GM23248 (cell line): ENCODE measurements at regions not wholly inside any gene's neighbourhood (a gene's known extent, or its start where the extent isn't known, plus 50 kb on each side); places are given as distances from the start of the nearest gene placed in this dataset.

Experiments
- DNase-seq: peaks from one replicate; pipeline ENCODE4 v3.0.0-alpha.2; 2015
- H2AFZ ChIP-seq: fragments of 200-600 bp; sonication (generic); 2 replicates; pipeline ENCODE4 v1.6.1; 2016; ENCODE audit warnings: antibody characterized with exemption
- H3F3A ChIP-seq: fragments of 200-600 bp; sonication (generic); 2 replicates; pipeline ENCODE4 v1.6.1; 2016; ENCODE audit warnings: mild to moderate bottlenecking, antibody characterized with exemption, mixed run types; ENCODE audit not compliant: insufficient read depth
- H3K27ac ChIP-seq: fragments of 200-600 bp; sonication (generic); 2 replicates; pipeline ENCODE4 v1.5.1; 2016; ENCODE audit warnings: mild to moderate bottlenecking
- H3K27me3 ChIP-seq: fragments of 200-600 bp; sonication (generic); replicated peaks from 2 replicates; pipeline ENCODE4 v1.6.1; 2016; ENCODE audit warnings: mild to moderate bottlenecking; ENCODE audit not compliant: insufficient read depth
- H3K36me3 ChIP-seq: fragments of 200-600 bp; sonication (generic); 2 replicates; pipeline ENCODE4 v1.6.1; 2016; ENCODE audit warnings: low read depth, mild to moderate bottlenecking
- H3K4me1 ChIP-seq: fragments of 200-600 bp; sonication (generic); 2 replicates; pipeline ENCODE4 v1.6.1; 2016; ENCODE audit warnings: mild to moderate bottlenecking; ENCODE audit not compliant: insufficient read depth
- H3K4me2 ChIP-seq: fragments of 200-600 bp; sonication (generic); one replicate; pipeline ENCODE4 v1.6.1; 2016; ENCODE audit warnings: mild to moderate bottlenecking; ENCODE audit not compliant: unreplicated experiment
- H3K4me3 ChIP-seq: fragments of 200-600 bp; sonication (generic); 2 replicates; pipeline ENCODE4 v1.5.1; 2016; ENCODE audit warnings: mild to moderate bottlenecking
- H3K79me2 ChIP-seq: fragments of 200-600 bp; sonication (generic); 2 replicates; pipeline ENCODE4 v1.6.1; 2016; ENCODE audit warnings: mild to moderate bottlenecking; ENCODE audit not compliant: insufficient read depth
- H3K9ac ChIP-seq: fragments of 200-600 bp; sonication (generic); 2 replicates; pipeline ENCODE4 v1.6.1; 2016; ENCODE audit warnings: mild to moderate bottlenecking
- H3K9me2 ChIP-seq: fragments of 200-600 bp; sonication (generic); 2 replicates; pipeline ENCODE4 v1.6.1; 2016; ENCODE audit warnings: mixed run types, mild to moderate bottlenecking, moderate library complexity; ENCODE audit not compliant: insufficient read depth
- H3K9me3 ChIP-seq: fragments of 200-600 bp; sonication (generic); one replicate; pipeline ENCODE4 v1.6.1; 2017; ENCODE audit warnings: low read depth
- H4K20me1 ChIP-seq: fragments of 200-600 bp; sonication (generic); 2 replicates; pipeline ENCODE4 v1.6.0; 2016; ENCODE audit not compliant: insufficient read depth
- EZH2 ChIP-seq: fragments of 200-600 bp; sonication (generic); IDR thresholded peaks from 2 replicates; pipeline ENCODE4 v1.6.1; 2018; ENCODE audit warnings: antibody characterized with exemption, mild to moderate bottlenecking; ENCODE audit not compliant: insufficient read depth, poor library complexity, severe bottlenecking
- EZH2phosphoT487 ChIP-seq: fragments of 200-600 bp; sonication (generic); IDR thresholded peaks from 2 replicates; pipeline ENCODE4 v1.6.1; 2018; ENCODE audit warnings: antibody characterized with exemption, moderate library complexity, mild to moderate bottlenecking, low read depth; ENCODE audit not compliant: insufficient read depth
- WGBS, 2 experiments: methylation state at CpG; one replicate each; pipeline ENCODE4 v1.1.6; 2015 to 2017; ENCODE audit warnings: low lambda C conversion rate in 2 of 2, low coverage in 1 of 2; ENCODE audit errors: missing lambda C conversion rate in 2 of 2; 5-methylcytosine and 5-hydroxymethylcytosine counted together
- in situ Hi-C: fragments of 300-500 bp; cut with MboI; formaldehyde crosslinking; loops from 2 replicates; pipeline ENCODE4 v1.15.0; 2020

- Histone ChIP-seq H3K27me3 (no peaks in the 10 kb centered on the region), H3K9me3 (no peaks in the 10 kb centered on the region), H3K79me2 (no peaks in the 10 kb centered on the region), H4K20me1 (no peaks in the 10 kb centered on the region), H2AFZ (peak overlapping the region; percentile 28; the same call in 1 of the 2 replicates), H3K9me2 (no peaks in the 10 kb centered on the region), H3K9ac (no peak overlapping the region), H3F3A (peaks cover 4% of the 10 kb centered on the region; the same call in 1 of the 2 replicates), H3K27ac (peak overlapping the region; percentile 39), H3K4me2 (peak overlapping the region; percentile 59), H3K4me1 (peaks cover 12% of the 10 kb centered on the region), H3K4me3 (no peak overlapping the region), H3K36me3 (no peaks in the 10 kb centered on the region)
- in situ Hi-C loops, result no loop called here
- 4 to 10% methylated on average over 2 of the region's 2 CpGs for WGBS, 2 experiments
- DNase-seq, result peak; percentile 69
- TF ChIP-seq EZH2phosphoT487 (no peak), EZH2 (no peak)
These were observed 458.7 kb upstream of the HNRNPA3 start for GRCh38 chr2:176753752-176754474.

- no peaks in the 10 kb centered on the region for H3K9me2 ChIP-seq
- 52 to 59% methylated on average over 4 of the region's 4 CpGs for WGBS, 2 experiments
- H3K79me2 ChIP-seq, result no peaks in the 10 kb centered on the region
- H3K4me3 ChIP-seq, result no peak overlapping the region
- H3K27ac ChIP-seq, result no peak overlapping the region
- no peak overlapping the region for H2AFZ ChIP-seq
- no peak overlapping the region for H3K9ac ChIP-seq
- no peaks in the 10 kb centered on the region for H3K27me3 ChIP-seq
- TF ChIP-seq EZH2phosphoT487 (no peak), EZH2 (no peak)
- H3K9me3 ChIP-seq, result no peaks in the 10 kb centered on the region
- in situ Hi-C loops, result no loop called here
- DNase-seq, result no peak
- H4K20me1 ChIP-seq, result no peaks in the 10 kb centered on the region
- no peak overlapping the region for H3K4me2 ChIP-seq
- H3K4me1 ChIP-seq, result peaks cover 12% of the 10 kb centered on the region
- H3F3A ChIP-seq, result peaks cover 4% of the 10 kb centered on the region; the same call in 1 of the 2 replicates
- H3K36me3 ChIP-seq, result no peaks in the 10 kb centered on the region
These were observed 457.0 kb upstream of the HNRNPA3 start for GRCh38 chr2:176755537-176756135.

GRCh38 chr2:176758426-176758825 lies 454.2 kb upstream of the HNRNPA3 start:
- H2AFZ ChIP-seq, result no peak overlapping the region
- H3K27ac ChIP-seq, result no peak overlapping the region
- H4K20me1 ChIP-seq, result no peaks in the 10 kb centered on the region
- no peaks in the 10 kb centered on the region for H3K36me3 ChIP-seq
- no peak overlapping the region for H3K9ac ChIP-seq
- TF ChIP-seq EZH2 (no peak), EZH2phosphoT487 (no peak)
- H3K4me3 ChIP-seq, result no peak overlapping the region
- H3K4me1 ChIP-seq, result peaks cover 19% of the 10 kb centered on the region
- no peaks in the 10 kb centered on the region for H3K79me2 ChIP-seq
- no peaks in the 10 kb centered on the region for H3K27me3 ChIP-seq
- WGBS, 2 experiments, result 74 to 78% methylated on average over 3 of the region's 3 CpGs
- DNase-seq, result no peak
- no peaks in the 10 kb centered on the region for H3K9me2 ChIP-seq
- H3K9me3 ChIP-seq, result no peaks in the 10 kb centered on the region
- H3F3A ChIP-seq, result peaks cover 3% of the 10 kb centered on the region; the same call in 1 of the 2 replicates
- H3K4me2 ChIP-seq, result no peak overlapping the region
- in situ Hi-C loops, result no loop called here

- H3K9me3 ChIP-seq, result no peaks in the 10 kb centered on the region
- H3K4me2 ChIP-seq, result no peak overlapping the region
- H2AFZ ChIP-seq, result no peak overlapping the region
- peaks cover 15% of the 10 kb centered on the region for H3K4me1 ChIP-seq
- H3K36me3 ChIP-seq, result no peaks in the 10 kb centered on the region
- H3F3A ChIP-seq, result no peaks in the 10 kb centered on the region
- no peak overlapping the region for H3K9ac ChIP-seq
- no peak for DNase-seq
- no peaks in the 10 kb centered on the region for H3K27me3 ChIP-seq
- H3K79me2 ChIP-seq, result no peaks in the 10 kb centered on the region
- H4K20me1 ChIP-seq, result no peaks in the 10 kb centered on the region
- TF ChIP-seq EZH2 (no peak), EZH2phosphoT487 (no peak)
- 92 to 97% methylated on average over 4 of the region's 4 CpGs for WGBS, 2 experiments
- H3K4me3 ChIP-seq, result no peak overlapping the region
- H3K27ac ChIP-seq, result no peak overlapping the region
- in situ Hi-C loops, result no loop called here
- no peaks in the 10 kb centered on the region for H3K9me2 ChIP-seq
These were observed 452.2 kb upstream of the HNRNPA3 start for GRCh38 chr2:176760439-176760838.

- no peak overlapping the region for H3K4me3 ChIP-seq
- H3K27me3 ChIP-seq, result no peaks in the 10 kb centered on the region
- H4K20me1 ChIP-seq, result no peaks in the 10 kb centered on the region
- no peaks in the 10 kb centered on the region for H3F3A ChIP-seq
- 15 to 23% methylated on average over 2 of the region's 2 CpGs for WGBS, 2 experiments
- H3K27ac ChIP-seq, result no peak overlapping the region
- H3K9me3 ChIP-seq, result no peaks in the 10 kb centered on the region
- H3K9me2 ChIP-seq, result no peaks in the 10 kb centered on the region
- peak; percentile 12 for DNase-seq
- no peak for TF ChIP-seq EZH2phosphoT487
- no peak for TF ChIP-seq EZH2
- H3K36me3 ChIP-seq, result no peaks in the 10 kb centered on the region
- peaks cover 15% of the 10 kb centered on the region for H3K4me1 ChIP-seq
- H3K9ac ChIP-seq, result no peak overlapping the region
- no peak overlapping the region for H2AFZ ChIP-seq
- in situ Hi-C loops, result no loop called here
- no peaks in the 10 kb centered on the region for H3K79me2 ChIP-seq
- H3K4me2 ChIP-seq, result peak overlapping the region; percentile 7
These were observed 449.5 kb upstream of the HNRNPA3 start for GRCh38 chr2:176763130-176763529.
